WTC11 (cell line): ENCODE measurements at regions not wholly inside any gene's neighbourhood (a gene's known extent, or its start where the extent isn't known, plus 50 kb on each side); places are given as distances from the start of the nearest gene placed in this dataset.

Source experiments
- ATAC-seq: fragments of 200-7000 bp; cut with Tn5 transposase; 2 replicates; pipeline ENCODE4 v1.10.0; 2021; ENCODE audit warnings: mild to moderate bottlenecking, moderate library complexity
- CTCF ChIA-PET: fragments of 300-600 bp; sonication (Branson Sonifier 250); formaldehyde crosslinking; loops from one replicate; lab custom pipeline; 2021; ENCODE audit warnings: antibody characterized with exemption; lab: Charles Lee
- POLR2A ChIA-PET: fragments of 350-600 bp; sonication (Branson Sonifier 250); formaldehyde crosslinking; loops from one replicate; lab custom pipeline; 2021; ENCODE audit warnings: antibody characterized with exemption; lab: Charles Lee
- DNase-seq: peaks from one replicate; pipeline ENCODE4 v3.0.0; 2021; ENCODE audit warnings: low spot score
- H3K27ac Mint-ChIP-seq: 2 replicates; pipeline ENCODE4 v1.8.0; 2021; ENCODE audit warnings: mixed read lengths
- H3K27me3 Mint-ChIP-seq: 2 replicates; pipeline ENCODE4 v1.8.0; 2021; ENCODE audit warnings: low read depth, mild to moderate bottlenecking, moderate library complexity, mixed read lengths
- H3K36me3 Mint-ChIP-seq: 2 replicates; pipeline ENCODE4 v1.8.0; 2021; ENCODE audit warnings: mixed read lengths
- H3K4me1 Mint-ChIP-seq: 2 replicates; pipeline ENCODE4 v1.8.0; 2022; ENCODE audit warnings: mixed read lengths
- H3K4me3 Mint-ChIP-seq: 2 replicates; pipeline ENCODE4 v1.8.0; 2021; ENCODE audit warnings: mild to moderate bottlenecking, moderate library complexity, mixed read lengths
- H3K9me3 Mint-ChIP-seq: 2 replicates; pipeline ENCODE4 v1.8.0; 2021; ENCODE audit warnings: mixed read lengths
- ATF2 ChIP-seq: sonication (generic); formaldehyde crosslinking; IDR thresholded peaks from 2 replicates; pipeline ENCODE4 v1.8.1; 2022; ENCODE audit warnings: low read depth, missing genetic modification reagents, borderline replicate concordance
- CBFB ChIP-seq: sonication (generic); formaldehyde crosslinking; IDR thresholded peaks from 2 replicates; pipeline ENCODE4 v1.8.1; 2022; ENCODE audit warnings: mild to moderate bottlenecking, low read depth, missing genetic modification reagents
- EMX1 ChIP-seq: fragments of 250-450 bp; sonication (Bioruptor Pico); IDR thresholded peaks from 2 replicates; pipeline ENCODE4 v1.8.0; 2021; ENCODE audit warnings: mild to moderate bottlenecking
- FOXJ3 ChIP-seq: sonication (generic); formaldehyde crosslinking; IDR thresholded peaks from 2 replicates; pipeline ENCODE4 v1.9.0; 2021; ENCODE audit warnings: missing genetic modification reagents, mild to moderate bottlenecking, borderline replicate concordance
- IRF2 ChIP-seq: sonication (generic); formaldehyde crosslinking; IDR thresholded peaks from 2 replicates; pipeline ENCODE4 v1.8.0; 2022; ENCODE audit warnings: low read depth, missing genetic modification reagents, borderline replicate concordance
- MXD4 ChIP-seq: fragments of 250-450 bp; sonication (Bioruptor Pico); IDR thresholded peaks from 2 replicates; pipeline ENCODE4 v1.8.0; 2021; ENCODE audit warnings: mild to moderate bottlenecking, moderate library complexity, borderline replicate concordance
- MYBL2 ChIP-seq: sonication (generic); formaldehyde crosslinking; IDR thresholded peaks from 2 replicates; pipeline ENCODE4 v1.8.1; 2023; ENCODE audit warnings: mild to moderate bottlenecking, moderate library complexity, missing genetic modification reagents
- PRDM15 ChIP-seq: sonication (generic); formaldehyde crosslinking; IDR thresholded peaks from 2 replicates; pipeline ENCODE4 v1.8.0; 2022; ENCODE audit warnings: missing genetic modification reagents
- SOX15 ChIP-seq: fragments of 250-450 bp; sonication (Bioruptor Pico); IDR thresholded peaks from 2 replicates; pipeline ENCODE4 v1.9.0; 2021; ENCODE audit warnings: mild to moderate bottlenecking
- SP1 ChIP-seq: sonication (generic); formaldehyde crosslinking; conservative IDR thresholded peaks from 2 replicates; pipeline ENCODE4 v1.8.1; 2022; ENCODE audit warnings: missing genetic modification reagents
- ZNF232 ChIP-seq: sonication (generic); formaldehyde crosslinking; IDR thresholded peaks from 2 replicates; pipeline ENCODE4 v1.8.0; 2022; ENCODE audit warnings: mild to moderate bottlenecking, missing genetic modification reagents
- TF ChIP-seq, protein P1 (sequence below): sonication (generic); formaldehyde crosslinking; IDR thresholded peaks from 2 replicates; pipeline ENCODE4 v1.8.1; 2022; ENCODE audit warnings: mild to moderate bottlenecking, moderate library complexity, missing genetic modification reagents
- TF ChIP-seq, protein P2 (sequence below): sonication (generic); formaldehyde crosslinking; IDR thresholded peaks from 2 replicates; pipeline ENCODE4 v1.8.0; 2023; ENCODE audit warnings: missing genetic modification reagents
- TF ChIP-seq, protein P3 (sequence below): sonication (generic); formaldehyde crosslinking; IDR thresholded peaks from 2 replicates; pipeline ENCODE4 v1.8.1; 2023; ENCODE audit warnings: mild to moderate bottlenecking, missing genetic modification reagents
- TF ChIP-seq, protein P4 (sequence below): sonication (generic); formaldehyde crosslinking; IDR thresholded peaks from 2 replicates; pipeline ENCODE4 v1.8.0; 2022; ENCODE audit warnings: mild to moderate bottlenecking, missing genetic modification reagents

GRCh38 chr18:3350566-3351527 lies 88.9 kb downstream of the MYL12B start (continued):
- TF ChIP-seq, protein P1, sequence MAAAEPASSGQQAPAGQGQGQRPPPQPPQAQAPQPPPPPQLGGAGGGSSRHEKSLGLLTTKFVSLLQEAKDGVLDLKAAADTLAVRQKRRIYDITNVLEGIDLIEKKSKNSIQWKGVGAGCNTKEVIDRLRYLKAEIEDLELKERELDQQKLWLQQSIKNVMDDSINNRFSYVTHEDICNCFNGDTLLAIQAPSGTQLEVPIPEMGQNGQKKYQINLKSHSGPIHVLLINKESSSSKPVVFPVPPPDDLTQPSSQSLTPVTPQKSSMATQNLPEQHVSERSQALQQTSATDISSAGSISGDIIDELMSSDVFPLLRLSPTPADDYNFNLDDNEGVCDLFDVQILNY (CRISPR knock-in tag): no peak
- TF ChIP-seq, protein P2, sequence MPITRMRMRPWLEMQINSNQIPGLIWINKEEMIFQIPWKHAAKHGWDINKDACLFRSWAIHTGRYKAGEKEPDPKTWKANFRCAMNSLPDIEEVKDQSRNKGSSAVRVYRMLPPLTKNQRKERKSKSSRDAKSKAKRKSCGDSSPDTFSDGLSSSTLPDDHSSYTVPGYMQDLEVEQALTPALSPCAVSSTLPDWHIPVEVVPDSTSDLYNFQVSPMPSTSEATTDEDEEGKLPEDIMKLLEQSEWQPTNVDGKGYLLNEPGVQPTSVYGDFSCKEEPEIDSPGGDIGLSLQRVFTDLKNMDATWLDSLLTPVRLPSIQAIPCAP (CRISPR knock-in tag): no peak
- TF ChIP-seq ATF2 (CRISPR knock-in tag): no peak

GRCh38 chr18:3354506-3354905 lies 92.6 kb downstream of the MYL12B start:
- Mint-ChIP-seq H3K27ac (no peak overlapping the region), H3K4me1 (peaks cover 17% of the 10 kb centered on the region), H3K27me3 (no peaks in the 10 kb centered on the region), H3K9me3 (no peaks in the 10 kb centered on the region), H3K36me3 (no peaks in the 10 kb centered on the region), H3K4me3 (no peak overlapping the region)
- ATAC-seq: no peak
- DNase-seq: no peak
- ChIA-PET CTCF (interaction anchor here (0.6 kb wide), 1 partner anchor 31 kb away, joined by 4 read pairs; no protein-coding TSS in a partner anchor), POLR2A (interaction anchor here (0.6 kb wide), 1 partner anchor 21 kb away, joined by 5 read pairs; no protein-coding TSS in a partner anchor)
- TF ChIP-seq MYBL2 (CRISPR knock-in tag) (no peak), SOX15 (CRISPR knock-in tag) (no peak), SP1 (CRISPR knock-in tag) (no peak), ZNF232 (CRISPR knock-in tag) (no peak), FOXJ3 (CRISPR knock-in tag) (no peak), EMX1 (CRISPR knock-in tag) (no peak), IRF2 (CRISPR knock-in tag) (no peak), PRDM15 (no peak), CBFB (CRISPR knock-in tag) (no peak), MXD4 (CRISPR knock-in tag) (no peak)
- TF ChIP-seq, protein P3, sequence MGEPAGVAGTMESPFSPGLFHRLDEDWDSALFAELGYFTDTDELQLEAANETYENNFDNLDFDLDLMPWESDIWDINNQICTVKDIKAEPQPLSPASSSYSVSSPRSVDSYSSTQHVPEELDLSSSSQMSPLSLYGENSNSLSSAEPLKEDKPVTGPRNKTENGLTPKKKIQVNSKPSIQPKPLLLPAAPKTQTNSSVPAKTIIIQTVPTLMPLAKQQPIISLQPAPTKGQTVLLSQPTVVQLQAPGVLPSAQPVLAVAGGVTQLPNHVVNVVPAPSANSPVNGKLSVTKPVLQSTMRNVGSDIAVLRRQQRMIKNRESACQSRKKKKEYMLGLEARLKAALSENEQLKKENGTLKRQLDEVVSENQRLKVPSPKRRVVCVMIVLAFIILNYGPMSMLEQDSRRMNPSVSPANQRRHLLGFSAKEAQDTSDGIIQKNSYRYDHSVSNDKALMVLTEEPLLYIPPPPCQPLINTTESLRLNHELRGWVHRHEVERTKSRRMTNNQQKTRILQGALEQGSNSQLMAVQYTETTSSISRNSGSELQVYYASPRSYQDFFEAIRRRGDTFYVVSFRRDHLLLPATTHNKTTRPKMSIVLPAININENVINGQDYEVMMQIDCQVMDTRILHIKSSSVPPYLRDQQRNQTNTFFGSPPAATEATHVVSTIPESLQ: no peak
- TF ChIP-seq, protein P4, sequence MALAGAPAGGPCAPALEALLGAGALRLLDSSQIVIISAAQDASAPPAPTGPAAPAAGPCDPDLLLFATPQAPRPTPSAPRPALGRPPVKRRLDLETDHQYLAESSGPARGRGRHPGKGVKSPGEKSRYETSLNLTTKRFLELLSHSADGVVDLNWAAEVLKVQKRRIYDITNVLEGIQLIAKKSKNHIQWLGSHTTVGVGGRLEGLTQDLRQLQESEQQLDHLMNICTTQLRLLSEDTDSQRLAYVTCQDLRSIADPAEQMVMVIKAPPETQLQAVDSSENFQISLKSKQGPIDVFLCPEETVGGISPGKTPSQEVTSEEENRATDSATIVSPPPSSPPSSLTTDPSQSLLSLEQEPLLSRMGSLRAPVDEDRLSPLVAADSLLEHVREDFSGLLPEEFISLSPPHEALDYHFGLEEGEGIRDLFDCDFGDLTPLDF: no peak
- TF ChIP-seq, protein P1 (CRISPR knock-in tag): no peak
